ENCODE measurements at regions not wholly inside any gene's neighbourhood (a gene's known extent, or its start where the extent isn't known, plus 50 kb on each side); places are given as distances from the start of the nearest gene placed in this dataset.
"Not testable (repeated sequence)": the region's sequence is repeated elsewhere in the genome, so short reads cannot be mapped to it uniquely, and the experiment has no call there.

GRCh38 chrX:101740642-101741041 is 81.0 kb upstream of the ARMCX2 start:
- H3K4me3 ChIP-seq (ENCODE audit: low read depth, low read length): no peak overlapping the region
- no peak for TF ChIP-seq CTCF (IDR thresholded peaks at IDR 0.05; ENCODE audit: insufficient read depth, low read depth, low read length, missing control alignments)
- no peak for DNase-seq (ENCODE audit: low read depth)

- not testable (repeated sequence) for DNase-seq (ENCODE audit: low read depth)
Observed at GRCh38 chrX:101738867-101739266, 79.2 kb upstream of the ARMCX2 start.

GRCh38 chrX:101738411-101738810 is 78.8 kb upstream of the ARMCX2 start:
- not testable (repeated sequence) for DNase-seq (ENCODE audit: low read depth)

More at GRCh38 chrX:101738867-101739266, 79.2 kb upstream of the ARMCX2 start:
- H3K4me3 ChIP-seq (ENCODE audit: low read depth, low read length): not testable (repeated sequence)

GRCh38 chrX:101736651-101737050 is 77.0 kb upstream of the ARMCX2 start:
- H3K4me3 ChIP-seq (ENCODE audit: low read depth, low read length): no peak overlapping the region
- DNase-seq (ENCODE audit: low read depth): no peak
- TF ChIP-seq CTCF (IDR thresholded peaks at IDR 0.05; ENCODE audit: insufficient read depth, low read depth, low read length, missing control alignments): no peak

More at GRCh38 chrX:101738411-101738810, 78.8 kb upstream of the ARMCX2 start:
- not testable (repeated sequence) for H3K4me3 ChIP-seq (ENCODE audit: low read depth, low read length)

- no peak overlapping the region for H3K4me3 ChIP-seq (ENCODE audit: low read depth, low read length)
- DNase-seq (ENCODE audit: low read depth): no peak
- no peak for TF ChIP-seq CTCF (IDR thresholded peaks at IDR 0.05; ENCODE audit: insufficient read depth, low read depth, low read length, missing control alignments)
Observed at GRCh38 chrX:101732870-101733269, 73.2 kb upstream of the ARMCX2 start.

- no peak for DNase-seq (ENCODE audit: low read depth)
- H3K4me3 ChIP-seq (ENCODE audit: low read depth, low read length): no peak overlapping the region
- TF ChIP-seq CTCF (IDR thresholded peaks at IDR 0.05; ENCODE audit: insufficient read depth, low read depth, low read length, missing control alignments): no peak
Observed at GRCh38 chrX:101729986-101730385, 70.3 kb upstream of the ARMCX2 start.

Data from GM12865 (cell line).